Astrocyte of the hippocampus (primary cell): ENCODE measurements at regions not wholly inside any gene's neighbourhood (a gene's known extent, or its start where the extent isn't known, plus 50 kb on each side); places are given as distances from the start of the nearest gene placed in this dataset.
"Not testable (repeated sequence)": the region's sequence is repeated elsewhere in the genome, so short reads cannot be mapped to it uniquely, and the experiment has no call there.

ENCODE experiments used
- DNase-seq: peaks from one replicate; pipeline ENCODE4 v3.0.0; 2011; ENCODE audit warnings: low read depth, low spot score

DNA sequence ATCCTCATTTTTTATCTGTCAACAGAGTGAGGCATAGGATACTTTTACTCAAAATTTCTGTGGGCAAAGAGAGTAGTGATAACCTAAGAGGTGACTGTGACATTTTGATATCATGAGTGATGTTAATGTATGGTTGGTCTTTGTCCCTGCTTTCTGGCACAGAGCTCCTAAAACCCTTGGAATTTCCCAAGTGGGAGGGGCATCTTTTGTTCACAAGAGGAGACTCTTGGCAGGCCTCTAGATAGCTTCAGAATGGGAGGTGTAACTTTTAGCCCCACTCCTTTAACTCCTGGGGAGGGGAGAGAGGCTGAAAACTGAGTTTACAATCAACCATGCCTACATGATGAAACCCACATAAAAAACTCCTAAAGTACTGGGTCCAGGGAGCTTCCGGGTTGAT lies 527.8 kb downstream of the RFPL4B start:
- peak; percentile 38 for DNase-seq

- DNase-seq: peak; percentile 91
Observed at GRCh38 chr6:112877134-112878100, 530.3 kb downstream of the RFPL4B start.

GRCh38 chr6:112879920-112880413 lies 532.8 kb downstream of the RFPL4B start:
- peak; percentile 62 for DNase-seq

DNA sequence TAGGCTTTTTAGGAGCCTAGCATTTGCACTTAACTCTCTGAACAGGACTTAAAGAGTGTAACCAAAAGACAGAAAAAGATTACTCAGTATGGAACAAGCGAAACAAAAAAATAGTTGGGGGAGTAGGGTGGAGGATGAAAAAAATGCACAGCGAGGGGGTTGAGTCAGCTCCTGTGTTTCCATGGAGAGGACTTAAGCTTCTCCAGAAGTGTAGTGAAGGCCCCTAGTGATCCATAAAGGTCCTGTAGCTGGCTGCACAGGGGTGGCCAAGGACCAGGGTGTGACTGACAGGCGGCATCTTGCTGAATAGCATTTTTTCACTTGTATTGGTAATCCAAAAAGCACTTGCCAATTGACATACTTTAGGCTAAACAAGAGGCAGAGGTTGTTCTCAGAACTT lies 533.9 kb downstream of the RFPL4B start:
- peak; percentile 67 for DNase-seq

- DNase-seq: no peak
Observed at GRCh38 chr6:112881828-112882780, 535.0 kb downstream of the RFPL4B start.

GRCh38 chr6:112883095-112883494 lies 536.0 kb downstream of the RFPL4B start:
- DNase-seq: no peak

DNA sequence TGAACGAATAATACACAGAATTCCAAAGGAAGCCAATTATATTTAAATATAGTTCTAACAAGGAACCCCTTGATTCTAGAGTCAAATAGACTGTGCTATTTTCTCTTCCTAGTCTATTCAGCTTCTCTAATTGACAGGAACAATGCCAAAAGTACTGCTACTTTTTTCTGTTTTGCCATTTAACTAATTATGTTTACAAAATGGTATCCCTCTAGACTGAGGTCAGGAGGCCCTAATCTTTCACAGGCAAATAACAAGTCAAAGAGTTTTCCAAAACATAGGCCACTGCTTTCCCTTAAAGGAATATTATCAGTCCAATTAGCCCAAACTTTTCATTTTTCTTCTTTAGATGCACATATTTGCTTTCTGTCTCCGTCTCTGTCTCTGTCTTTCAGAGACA lies 539.3 kb downstream of the RFPL4B start:
- no peak for DNase-seq

GRCh38 chr6:112887424-112887823 lies 540.3 kb downstream of the RFPL4B start:
- DNase-seq: not testable (repeated sequence)

DNA sequence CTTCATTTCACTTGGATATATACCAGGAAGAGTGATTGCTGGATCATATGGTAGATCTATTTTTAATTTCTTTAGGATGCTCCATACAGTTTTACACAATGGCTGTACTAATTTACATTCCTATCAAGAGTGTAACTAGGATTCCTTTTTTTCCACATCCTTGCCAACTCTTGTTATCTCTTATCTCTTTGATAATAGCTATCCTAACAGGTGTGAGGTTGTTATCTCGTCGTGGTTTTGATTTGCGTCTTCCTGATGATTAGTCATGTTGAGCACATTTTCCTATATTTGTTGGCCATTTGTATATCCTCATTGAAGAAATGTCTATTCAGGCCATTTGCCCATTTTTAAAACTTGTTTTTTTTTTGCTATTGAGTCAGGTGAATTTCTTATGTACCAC lies 552.4 kb downstream of the RFPL4B start:
- no peak for DNase-seq

GRCh38 chr6:112903361-112903760 lies 556.2 kb downstream of the RFPL4B start:
- no peak for DNase-seq

- DNase-seq: peak; percentile 93
Observed at GRCh38 chr6:112906726-112907125, 559.6 kb downstream of the RFPL4B start.

DNA sequence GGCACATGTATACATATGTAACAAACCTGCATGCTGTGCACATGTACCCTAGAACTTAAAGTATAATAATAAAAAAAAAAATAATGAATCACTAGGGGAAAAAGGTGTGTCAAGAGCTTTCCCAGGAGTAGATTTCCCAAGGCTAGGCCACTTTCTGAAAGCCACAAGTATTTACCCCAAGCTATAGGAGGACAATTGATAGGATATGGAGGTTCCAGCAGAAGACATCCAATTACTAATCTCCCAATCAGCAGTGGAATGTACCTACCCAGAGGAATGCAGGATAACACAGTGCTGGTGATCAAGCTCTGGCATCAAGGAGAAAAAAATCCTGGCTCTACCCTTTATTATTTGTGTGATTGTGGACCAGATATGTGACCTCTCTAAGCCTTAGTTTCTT lies 562.7 kb downstream of the RFPL4B start:
- DNase-seq: peak; percentile 40

GRCh38 chr6:112910256-112910655 lies 563.1 kb downstream of the RFPL4B start:
- DNase-seq: no peak

GRCh38 chr6:112911959-112912358 lies 564.8 kb downstream of the RFPL4B start:
- DNase-seq: no peak

DNA sequence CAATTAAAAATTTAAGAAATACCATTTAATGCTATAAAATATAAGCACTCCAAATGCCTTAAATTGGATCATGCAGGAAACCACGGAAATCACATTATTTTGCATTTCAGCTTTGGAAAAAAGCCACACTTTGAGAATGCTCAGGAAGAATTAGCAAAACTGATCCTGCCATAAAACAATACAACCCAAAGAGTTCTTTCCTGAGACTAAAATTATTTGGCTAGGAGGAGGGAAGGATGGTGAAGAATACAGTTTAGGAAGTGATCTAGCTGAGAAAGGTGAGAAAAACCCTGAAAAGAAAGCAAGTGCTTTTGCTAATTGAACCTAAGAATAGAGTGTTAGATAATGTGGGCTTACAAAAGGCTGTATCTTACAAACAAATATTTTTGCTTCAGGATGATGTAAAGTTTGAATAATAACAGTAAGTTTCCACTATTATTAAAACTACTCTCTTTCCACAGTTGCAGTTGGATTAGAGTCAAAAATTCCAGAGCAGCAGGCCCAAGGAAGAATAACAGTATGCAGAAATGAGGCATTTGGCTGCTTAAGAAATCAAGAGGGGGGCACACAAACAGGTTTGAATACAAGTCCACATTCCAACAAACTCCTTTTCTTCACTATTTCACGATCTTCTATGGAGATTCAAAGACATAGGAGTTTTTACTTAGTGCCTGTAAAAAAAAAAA lies 565.4 kb downstream of the RFPL4B start:
- DNase-seq: peak; percentile 84

- not testable (repeated sequence) for DNase-seq
Observed at GRCh38 chr6:112919744-112920143, 572.6 kb downstream of the RFPL4B start.

DNA sequence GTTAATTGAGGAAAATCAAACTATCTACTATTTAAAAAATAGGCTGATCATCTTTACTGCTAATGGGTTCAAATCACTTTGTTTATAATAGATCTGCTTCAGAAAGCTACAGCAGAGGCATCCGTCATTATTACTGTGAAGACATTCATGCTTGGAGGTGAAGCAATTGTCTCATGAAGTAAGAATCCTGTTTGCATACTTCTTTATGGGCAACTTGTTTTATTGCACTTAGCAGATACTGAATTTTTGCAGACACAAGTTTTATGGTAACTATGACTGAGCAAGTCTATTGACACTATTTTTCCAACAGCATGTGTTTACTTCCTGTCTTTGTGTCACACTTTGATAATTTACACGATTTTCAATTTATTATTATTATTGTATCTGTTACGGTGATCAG lies 573.9 kb downstream of the RFPL4B start:
- DNase-seq: no peak

DNA sequence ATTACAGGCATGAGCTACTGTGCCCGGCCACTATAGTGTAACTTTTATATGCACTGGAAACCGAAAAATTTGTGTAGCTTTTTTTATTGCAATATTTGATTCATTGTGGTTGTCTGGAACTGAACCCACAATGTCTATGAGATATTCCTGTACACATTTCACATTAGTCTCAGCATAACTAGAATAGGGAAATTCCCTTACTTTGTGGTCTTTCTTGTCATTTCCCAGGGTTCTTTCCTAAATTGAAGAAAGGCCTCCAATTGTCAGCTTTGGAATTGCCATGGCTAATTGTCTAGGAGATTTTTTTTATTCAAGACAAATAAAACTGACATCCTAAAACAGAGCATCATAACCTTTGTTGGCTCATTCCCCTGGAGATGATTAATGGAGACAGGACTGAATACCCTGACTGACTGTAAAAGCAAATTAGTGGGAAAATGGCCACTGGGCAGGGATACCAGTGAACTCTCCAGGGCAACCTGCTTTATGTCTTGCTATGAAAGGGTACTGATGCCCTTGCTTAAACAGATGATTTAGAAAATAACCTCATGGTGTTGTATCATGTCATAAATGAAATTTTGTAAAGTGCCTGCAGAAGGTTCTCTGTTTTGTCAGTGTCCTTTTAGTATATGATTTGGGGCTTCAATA lies 576.9 kb downstream of the RFPL4B start:
- no peak for DNase-seq

- DNase-seq: no peak
Observed at GRCh38 chr6:112925702-112926101, 578.6 kb downstream of the RFPL4B start.

- no peak for DNase-seq
Observed at GRCh38 chr6:112927641-112928320, 580.7 kb downstream of the RFPL4B start.
